ENCODE measurements at regions not wholly inside any gene's neighbourhood (a gene's known extent, or its start where the extent isn't known, plus 50 kb on each side); places are given as distances from the start of the nearest gene placed in this dataset.

- Mint-ChIP-seq H3K27ac (no peak overlapping the region), H3K4me3 (no peak overlapping the region), H3K27me3 (peaks cover 11 to 12% of the 10 kb centered on the region in 2 donors), H3K36me3 (no peaks in the 10 kb centered on the region), H3K9me3 (no peaks in the 10 kb centered on the region), H3K4me1 (ENCODE audit: low read depth in 2 of 2) (no peaks in the 10 kb centered on the region)
- ATAC-seq (no peak), DNase-seq (ENCODE audit: low spot score) (no peak)
These were observed 473.6 kb upstream of the ASIC2 start for GRCh38 chr17:33766721-33767120.

- Mint-ChIP-seq H3K27ac (no peak overlapping the region), H3K4me1 (ENCODE audit: low read depth in 2 of 2) (no peaks in the 10 kb centered on the region)
- no peak for ATAC-seq
These were observed 476.0 kb upstream of the ASIC2 start for GRCh38 chr17:33769066-33769465.

GRCh38 chr17:33776304-33776703 is 478.8 kb upstream of the CCL2 start:
- no peak overlapping the region for H3K4me3 Mint-ChIP-seq
- H3K9me3 Mint-ChIP-seq = no peaks in the 10 kb centered on the region
- no peaks in the 10 kb centered on the region for H3K4me1 Mint-ChIP-seq (ENCODE audit: low read depth in 2 of 2)

More at GRCh38 chr17:33769066-33769465, 476.0 kb upstream of the ASIC2 start:
- no peak overlapping the region for H3K4me3 Mint-ChIP-seq
- no peak for DNase-seq (ENCODE audit: low spot score)
- H3K27me3 Mint-ChIP-seq = peaks cover 14 to 18% of the 10 kb centered on the region in 2 donors
- H3K36me3 Mint-ChIP-seq = no peaks in the 10 kb centered on the region
- no peaks in the 10 kb centered on the region for H3K9me3 Mint-ChIP-seq

GRCh38 chr17:33776903-33777302 is 478.2 kb upstream of the CCL2 start:
- Mint-ChIP-seq H3K4me1 (ENCODE audit: low read depth in 2 of 2) (no peaks in the 10 kb centered on the region), H3K36me3 (no peaks in the 10 kb centered on the region), H3K27me3 (peaks cover 20 to 38% of the 10 kb centered on the region in 2 donors), H3K9me3 (no peaks in the 10 kb centered on the region), H3K27ac (no peak overlapping the region), H3K4me3 (no peak overlapping the region)
- no peak for ATAC-seq
- no peak for DNase-seq (ENCODE audit: low spot score)

More at GRCh38 chr17:33776304-33776703, 478.8 kb upstream of the CCL2 start:
- peaks cover 20 to 35% of the 10 kb centered on the region in 2 donors for H3K27me3 Mint-ChIP-seq
- H3K36me3 Mint-ChIP-seq = no peaks in the 10 kb centered on the region
- DNase-seq (ENCODE audit: low spot score) (no peak), ATAC-seq (no peak)
- no peak overlapping the region for H3K27ac Mint-ChIP-seq

GRCh38 chr17:33777674-33778073 is 477.4 kb upstream of the CCL2 start:
- Mint-ChIP-seq H3K4me1 (ENCODE audit: low read depth in 2 of 2) (no peaks in the 10 kb centered on the region), H3K27me3 (peaks cover 16 to 32% of the 10 kb centered on the region in 2 donors), H3K27ac (no peak overlapping the region), H3K9me3 (no peaks in the 10 kb centered on the region), H3K4me3 (no peak overlapping the region), H3K36me3 (no peaks in the 10 kb centered on the region)
- DNase-seq (ENCODE audit: low spot score) (no peak), ATAC-seq (no peak)

- no peak for DNase-seq (ENCODE audit: low spot score)
- Mint-ChIP-seq H3K27ac (no peak overlapping the region), H3K4me3 (no peak overlapping the region), H3K9me3 (no peaks in the 10 kb centered on the region), H3K4me1 (ENCODE audit: low read depth in 2 of 2) (no peaks in the 10 kb centered on the region), H3K27me3 (peaks cover 21 to 30% of the 10 kb centered on the region in 2 donors), H3K36me3 (no peaks in the 10 kb centered on the region)
- ATAC-seq = no peak
These were observed 476.4 kb upstream of the CCL2 start for GRCh38 chr17:33778505-33779233.

GRCh38 chr17:33779234-33779591 is 475.9 kb upstream of the CCL2 start:
- Mint-ChIP-seq H3K27me3 (peaks cover 17 to 26% of the 10 kb centered on the region in 2 donors), H3K4me1 (ENCODE audit: low read depth in 2 of 2) (no peaks in the 10 kb centered on the region), H3K27ac (no peak overlapping the region), H3K36me3 (no peaks in the 10 kb centered on the region), H3K9me3 (no peaks in the 10 kb centered on the region), H3K4me3 (no peak overlapping the region)
- DNase-seq (ENCODE audit: low spot score) (no peak), ATAC-seq (no peak)

GRCh38 chr17:33785281-33785680 is 469.8 kb upstream of the CCL2 start:
- ATAC-seq = no peak
- H3K27me3 Mint-ChIP-seq = peaks cover 20 to 22% of the 10 kb centered on the region in 2 donors
- H3K9me3 Mint-ChIP-seq = no peaks in the 10 kb centered on the region
- no peak for DNase-seq (ENCODE audit: low spot score)
- no peak overlapping the region for H3K27ac Mint-ChIP-seq
- no peaks in the 10 kb centered on the region for H3K36me3 Mint-ChIP-seq
- no peaks in the 10 kb centered on the region for H3K4me1 Mint-ChIP-seq (ENCODE audit: low read depth in 2 of 2)
- no peak overlapping the region for H3K4me3 Mint-ChIP-seq

- Mint-ChIP-seq H3K4me3 (no peak overlapping the region), H3K36me3 (no peaks in the 10 kb centered on the region), H3K27ac (no peak overlapping the region)
These were observed 468.6 kb upstream of the CCL2 start for GRCh38 chr17:33786478-33786877.

GRCh38 chr17:33789658-33790057 is 465.4 kb upstream of the CCL2 start:
- Mint-ChIP-seq H3K27ac (no peak overlapping the region), H3K27me3 (peaks cover 23 to 29% of the 10 kb centered on the region in 2 donors), H3K9me3 (no peaks in the 10 kb centered on the region), H3K36me3 (no peaks in the 10 kb centered on the region), H3K4me1 (ENCODE audit: low read depth in 2 of 2) (no peaks in the 10 kb centered on the region), H3K4me3 (no peak overlapping the region)
- ATAC-seq (no peak), DNase-seq (ENCODE audit: low spot score) (no peak)

More at GRCh38 chr17:33786478-33786877, 468.6 kb upstream of the CCL2 start:
- ATAC-seq (no peak), DNase-seq (ENCODE audit: low spot score) (no peak)
- no peaks in the 10 kb centered on the region for H3K9me3 Mint-ChIP-seq
- no peaks in the 10 kb centered on the region for H3K4me1 Mint-ChIP-seq (ENCODE audit: low read depth in 2 of 2)
- H3K27me3 Mint-ChIP-seq = peaks cover 30% of the 10 kb centered on the region in 2 donors

GRCh38 chr17:33797181-33797580 is 457.9 kb upstream of the CCL2 start:
- Mint-ChIP-seq H3K27ac (no peak overlapping the region), H3K4me3 (no peak overlapping the region), H3K36me3 (no peaks in the 10 kb centered on the region), H3K27me3 (peaks cover 25 to 36% of the 10 kb centered on the region in 2 donors), H3K4me1 (ENCODE audit: low read depth in 2 of 2) (no peaks in the 10 kb centered on the region), H3K9me3 (no peaks in the 10 kb centered on the region)
- ATAC-seq = no peak
- no peak for DNase-seq (ENCODE audit: low spot score)

GRCh38 chr17:33798308-33798707 is 456.8 kb upstream of the CCL2 start:
- ATAC-seq = no peak
- no peaks in the 10 kb centered on the region for H3K4me1 Mint-ChIP-seq (ENCODE audit: low read depth in 2 of 2)
- peaks cover 30 to 44% of the 10 kb centered on the region in 2 donors for H3K27me3 Mint-ChIP-seq
- no peak overlapping the region for H3K4me3 Mint-ChIP-seq
- no peaks in the 10 kb centered on the region for H3K9me3 Mint-ChIP-seq
- H3K36me3 Mint-ChIP-seq = no peaks in the 10 kb centered on the region
- no peak overlapping the region for H3K27ac Mint-ChIP-seq
- no peak for DNase-seq (ENCODE audit: low spot score)

- ATAC-seq (no peak), DNase-seq (ENCODE audit: low spot score) (no peak)
- Mint-ChIP-seq H3K4me1 (ENCODE audit: low read depth in 2 of 2) (no peaks in the 10 kb centered on the region), H3K27me3 (peaks cover 37 to 62% of the 10 kb centered on the region in 2 donors), H3K4me3 (no peak overlapping the region), H3K9me3 (no peaks in the 10 kb centered on the region), H3K36me3 (no peaks in the 10 kb centered on the region), H3K27ac (no peak overlapping the region)
These were observed 452.5 kb upstream of the CCL2 start for GRCh38 chr17:33802349-33803198.

GRCh38 chr17:33803199-33803685 is 451.8 kb upstream of the CCL2 start:
- no peaks in the 10 kb centered on the region for H3K36me3 Mint-ChIP-seq
- H3K27me3 Mint-ChIP-seq = peaks cover 35 to 59% of the 10 kb centered on the region in 2 donors
- no peak for ATAC-seq
- no peaks in the 10 kb centered on the region for H3K9me3 Mint-ChIP-seq
- DNase-seq (ENCODE audit: low spot score) = no peak
- H3K4me3 Mint-ChIP-seq = no peak overlapping the region
- no peaks in the 10 kb centered on the region for H3K4me1 Mint-ChIP-seq (ENCODE audit: low read depth in 2 of 2)
- H3K27ac Mint-ChIP-seq = no peak overlapping the region
